ENCODE measurements at regions not wholly inside any gene's neighbourhood (a gene's known extent, or its start where the extent isn't known, plus 50 kb on each side); places are given as distances from the start of the nearest gene placed in this dataset.

GRCh38 chr3:139832998-139833397 is 102.0 kb upstream of the CLSTN2 start:
- no peak for TF ChIP-seq CTCF (IDR thresholded peaks at IDR 0.05; ENCODE audit: borderline replicate concordance, extremely low read depth, low read length, poor library complexity, severe bottlenecking)
- no peak for TF ChIP-seq EZH2 (IDR thresholded peaks at IDR 0.05; ENCODE audit: borderline replicate concordance, low read depth, low read length, severe bottlenecking)

Measured in DND-41 (cell line).